ENCODE measurements at regions not wholly inside any gene's neighbourhood (a gene's known extent, or its start where the extent isn't known, plus 50 kb on each side); places are given as distances from the start of the nearest gene placed in this dataset.

GRCh38 chr12:67052981-67053380 lies 216.2 kb upstream of the CAND1 start:
- TF ChIP-seq, protein P1, sequence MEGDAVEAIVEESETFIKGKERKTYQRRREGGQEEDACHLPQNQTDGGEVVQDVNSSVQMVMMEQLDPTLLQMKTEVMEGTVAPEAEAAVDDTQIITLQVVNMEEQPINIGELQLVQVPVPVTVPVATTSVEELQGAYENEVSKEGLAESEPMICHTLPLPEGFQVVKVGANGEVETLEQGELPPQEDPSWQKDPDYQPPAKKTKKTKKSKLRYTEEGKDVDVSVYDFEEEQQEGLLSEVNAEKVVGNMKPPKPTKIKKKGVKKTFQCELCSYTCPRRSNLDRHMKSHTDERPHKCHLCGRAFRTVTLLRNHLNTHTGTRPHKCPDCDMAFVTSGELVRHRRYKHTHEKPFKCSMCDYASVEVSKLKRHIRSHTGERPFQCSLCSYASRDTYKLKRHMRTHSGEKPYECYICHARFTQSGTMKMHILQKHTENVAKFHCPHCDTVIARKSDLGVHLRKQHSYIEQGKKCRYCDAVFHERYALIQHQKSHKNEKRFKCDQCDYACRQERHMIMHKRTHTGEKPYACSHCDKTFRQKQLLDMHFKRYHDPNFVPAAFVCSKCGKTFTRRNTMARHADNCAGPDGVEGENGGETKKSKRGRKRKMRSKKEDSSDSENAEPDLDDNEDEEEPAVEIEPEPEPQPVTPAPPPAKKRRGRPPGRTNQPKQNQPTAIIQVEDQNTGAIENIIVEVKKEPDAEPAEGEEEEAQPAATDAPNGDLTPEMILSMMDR (IDR thresholded peaks at IDR 0.05; ENCODE audit: borderline replicate concordance, extremely low read depth, low read length, poor library complexity, severe bottlenecking), result no peak
- no peak for TF ChIP-seq EZH2 (IDR thresholded peaks at IDR 0.05; ENCODE audit: borderline replicate concordance, low read depth, low read length, severe bottlenecking)
